PC-3 (cell line): ENCODE measurements at regions not wholly inside any gene's neighbourhood (a gene's known extent, or its start where the extent isn't known, plus 50 kb on each side); places are given as distances from the start of the nearest gene placed in this dataset.
A peak's percentile ranks its signal among the peaks of the same experiment; 100 is the strongest.

Source experiments
- ATAC-seq: fragments of 200-7000 bp; cut with Tn5 transposase; 2 replicates; pipeline ENCODE4 v1.9.1; 2020; ENCODE audit warnings: mild to moderate bottlenecking, moderate library complexity
- BruUV-seq: library from RNA; stranded (reverse); fragments of 400-500 nt; replicated peaks from 2 replicates; lab custom pipeline; 2021; lab: Mats Ljungman, UMichigan
- CTCF ChIA-PET: fragments of 300-600 bp; sonication (Branson Sonifier 250); formaldehyde crosslinking; loops from one replicate; lab custom pipeline; 2022; ENCODE audit warnings: antibody characterized with exemption; lab: Charles Lee
- POLR2A ChIA-PET: fragments of 300-600 bp; sonication (Branson Sonifier 250); formaldehyde crosslinking; loops from one replicate; lab custom pipeline; 2022; ENCODE audit warnings: antibody characterized with exemption; ENCODE audit not compliant: unreplicated experiment; lab: Charles Lee
- DNase-seq: peaks from one replicate; pipeline ENCODE4 v3.0.0-alpha.2; 2015
- H2AFZ ChIP-seq: fragments of 300-600 bp; sonication (generic); 2 replicates; pipeline ENCODE4 v1.6.0; 2016; ENCODE audit warnings: antibody characterized with exemption, low read length
- H3F3A ChIP-seq: fragments of 300-600 bp; sonication (generic); one replicate; pipeline ENCODE4 v1.6.0; 2017; ENCODE audit warnings: antibody characterized with exemption, low read length, control low read depth, mild to moderate bottlenecking; ENCODE audit not compliant: unreplicated experiment
- H3K27ac ChIP-seq: fragments of 300-600 bp; sonication (generic); 2 replicates; pipeline ENCODE4 v1.5.1; 2016; ENCODE audit warnings: mild to moderate bottlenecking, low read length
- H3K27me3 ChIP-seq: fragments of 300-600 bp; sonication (generic); 2 replicates; pipeline ENCODE4 v1.6.1; 2016; ENCODE audit warnings: low read length, mixed read lengths
- H3K36me3 ChIP-seq: fragments of 300-600 bp; sonication (generic); 2 replicates; pipeline ENCODE4 v1.6.1; 2016; ENCODE audit warnings: low read depth, mixed run types, low read length, mixed read lengths
- H3K4me1 ChIP-seq: fragments of 300-600 bp; sonication (generic); 2 replicates; pipeline ENCODE4 v1.5.1; 2016; ENCODE audit warnings: low read length; ENCODE audit not compliant: insufficient read depth
- H3K4me2 ChIP-seq: fragments of 300-600 bp; sonication (generic); 2 replicates; pipeline ENCODE4 v1.6.0; 2016; ENCODE audit warnings: low read length
- H3K4me3 ChIP-seq: fragments of 300-600 bp; sonication (generic); 2 replicates; pipeline ENCODE4 v1.5.1; 2016; ENCODE audit warnings: mild to moderate bottlenecking, low read length, mixed read lengths
- H3K79me2 ChIP-seq: fragments of 300-600 bp; sonication (generic); 2 replicates; pipeline ENCODE4 v1.6.1; 2017; ENCODE audit warnings: low read length, mixed read lengths
- H3K9ac ChIP-seq: fragments of 300-600 bp; sonication (generic); 2 replicates; pipeline ENCODE4 v1.6.0; 2016; ENCODE audit warnings: mild to moderate bottlenecking, low read length
- H3K9me2 ChIP-seq: fragments of 300-600 bp; sonication (generic); replicated peaks from 2 replicates; pipeline ENCODE4 v1.6.1; 2016; ENCODE audit warnings: mixed run types, low read length, mixed read lengths
- H3K9me3 ChIP-seq: fragments of 300-600 bp; sonication (generic); 2 replicates; pipeline ENCODE4 v1.6.1; 2016; ENCODE audit warnings: low read length, mixed read lengths
- H4K20me1 ChIP-seq: fragments of 300-600 bp; sonication (generic); 2 replicates; pipeline ENCODE4 v1.6.1; 2016; ENCODE audit warnings: low read length, mixed read lengths
- EZH2 ChIP-seq: fragments of 300-600 bp; sonication (generic); IDR thresholded peaks from one replicate; pipeline ENCODE4 v1.6.1; 2017; ENCODE audit warnings: antibody characterized with exemption, mild to moderate bottlenecking, low read length; ENCODE audit not compliant: unreplicated experiment
- EZH2phosphoT487 ChIP-seq: fragments of 300-600 bp; sonication (generic); IDR thresholded peaks from 2 replicates; pipeline ENCODE4 v1.6.1; 2018; ENCODE audit warnings: mild to moderate bottlenecking, antibody characterized with exemption, low read length, borderline replicate concordance
- intact Hi-C: fragments of 100-400 bp; cut with micrococcal nuclease; formaldehyde crosslinking; loops from 2 replicates; pipeline ENCODE4 v1.9.0; 2023
- TF ChIP-seq, protein P1 (sequence below): fragments of 300-600 bp; sonication (generic); conservative IDR thresholded peaks from 2 replicates; pipeline ENCODE4 v1.5.1; 2017; ENCODE audit warnings: antibody characterized with exemption, low read depth, mild to moderate bottlenecking, low read length

DNA sequence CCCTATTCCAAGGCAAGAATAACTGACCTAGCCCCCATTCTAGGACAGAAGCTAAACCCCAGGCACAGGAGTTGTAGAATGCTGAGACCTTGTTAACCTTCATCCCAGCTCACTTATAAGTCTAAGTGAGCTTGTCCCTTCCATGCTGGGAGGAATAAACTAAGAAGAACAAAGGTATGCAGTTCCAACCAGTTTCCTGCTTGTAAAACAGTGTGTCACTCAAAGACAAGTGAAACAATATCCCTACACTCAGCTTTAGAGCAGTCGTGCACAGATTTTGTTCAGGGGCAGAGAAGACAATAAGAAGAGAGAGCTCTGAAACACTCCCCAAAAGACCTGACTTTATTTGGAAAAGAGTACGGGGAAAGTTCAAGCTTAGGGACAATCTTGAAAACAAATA is 292.1 kb downstream of the CGGBP1 start:
- no peaks in the 10 kb centered on the region for H3K36me3 ChIP-seq
- intact Hi-C loops, result loop anchor here (2.0 to 10.0 kb wide), 4 partner anchors 18 to 472 kb away; no protein-coding TSS in a partner anchor
- no peaks in the 10 kb centered on the region for H3K9me2 ChIP-seq
- no peaks in the 10 kb centered on the region for H3K79me2 ChIP-seq
- no peaks in the 10 kb centered on the region for H3F3A ChIP-seq
- TF ChIP-seq, protein P1, sequence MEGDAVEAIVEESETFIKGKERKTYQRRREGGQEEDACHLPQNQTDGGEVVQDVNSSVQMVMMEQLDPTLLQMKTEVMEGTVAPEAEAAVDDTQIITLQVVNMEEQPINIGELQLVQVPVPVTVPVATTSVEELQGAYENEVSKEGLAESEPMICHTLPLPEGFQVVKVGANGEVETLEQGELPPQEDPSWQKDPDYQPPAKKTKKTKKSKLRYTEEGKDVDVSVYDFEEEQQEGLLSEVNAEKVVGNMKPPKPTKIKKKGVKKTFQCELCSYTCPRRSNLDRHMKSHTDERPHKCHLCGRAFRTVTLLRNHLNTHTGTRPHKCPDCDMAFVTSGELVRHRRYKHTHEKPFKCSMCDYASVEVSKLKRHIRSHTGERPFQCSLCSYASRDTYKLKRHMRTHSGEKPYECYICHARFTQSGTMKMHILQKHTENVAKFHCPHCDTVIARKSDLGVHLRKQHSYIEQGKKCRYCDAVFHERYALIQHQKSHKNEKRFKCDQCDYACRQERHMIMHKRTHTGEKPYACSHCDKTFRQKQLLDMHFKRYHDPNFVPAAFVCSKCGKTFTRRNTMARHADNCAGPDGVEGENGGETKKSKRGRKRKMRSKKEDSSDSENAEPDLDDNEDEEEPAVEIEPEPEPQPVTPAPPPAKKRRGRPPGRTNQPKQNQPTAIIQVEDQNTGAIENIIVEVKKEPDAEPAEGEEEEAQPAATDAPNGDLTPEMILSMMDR, result no peak
- no peak for TF ChIP-seq EZH2phosphoT487
- no peak for TF ChIP-seq EZH2
- peaks cover 20% of the 10 kb centered on the region for H3K4me1 ChIP-seq
- ATAC-seq (peak; percentile 89), DNase-seq (peak; percentile 67)
- H3K4me3 ChIP-seq, result no peak overlapping the region
- CTCF ChIA-PET, result interaction anchor here (0.6 to 1.0 kb wide), 2 partner anchors 72 to 238 kb away, joined by 3 to 5 read pairs; no protein-coding TSS in a partner anchor
- peak overlapping the region; percentile 20; the same call in 1 of the 2 replicates for H3K4me2 ChIP-seq
- H2AFZ ChIP-seq, result peak overlapping the region; percentile 15; the same call in 1 of the 2 replicates
- no TSS peak for BruUV-seq
- no peak overlapping the region for H3K9ac ChIP-seq
- no peak overlapping the region for H3K27ac ChIP-seq
- H4K20me1 ChIP-seq, result no peaks in the 10 kb centered on the region
- POLR2A ChIA-PET, result no interaction called here
- H3K9me3 ChIP-seq, result no peaks in the 10 kb centered on the region
- H3K27me3 ChIP-seq, result no peaks in the 10 kb centered on the region

DNA sequence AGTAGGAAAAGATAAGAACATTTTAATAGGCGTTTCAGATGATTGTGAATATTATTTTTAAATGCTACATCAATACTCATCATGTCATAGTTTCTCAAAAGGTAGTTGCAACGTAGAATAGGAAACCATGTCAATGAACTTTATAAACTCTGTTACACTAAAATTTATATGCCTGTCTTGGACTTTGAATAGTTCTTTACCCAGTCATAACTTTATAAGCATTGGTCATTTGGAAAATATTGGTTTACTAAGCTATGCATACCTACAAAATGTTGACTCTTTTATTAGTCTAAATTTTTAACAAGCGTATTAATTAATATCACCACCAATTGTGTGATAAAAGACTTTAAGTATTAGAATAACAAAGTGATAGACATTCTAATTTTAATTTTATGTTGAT is 293.5 kb downstream of the CGGBP1 start:
- no peaks in the 10 kb centered on the region for H4K20me1 ChIP-seq
- POLR2A ChIA-PET, result no interaction called here

DNA sequence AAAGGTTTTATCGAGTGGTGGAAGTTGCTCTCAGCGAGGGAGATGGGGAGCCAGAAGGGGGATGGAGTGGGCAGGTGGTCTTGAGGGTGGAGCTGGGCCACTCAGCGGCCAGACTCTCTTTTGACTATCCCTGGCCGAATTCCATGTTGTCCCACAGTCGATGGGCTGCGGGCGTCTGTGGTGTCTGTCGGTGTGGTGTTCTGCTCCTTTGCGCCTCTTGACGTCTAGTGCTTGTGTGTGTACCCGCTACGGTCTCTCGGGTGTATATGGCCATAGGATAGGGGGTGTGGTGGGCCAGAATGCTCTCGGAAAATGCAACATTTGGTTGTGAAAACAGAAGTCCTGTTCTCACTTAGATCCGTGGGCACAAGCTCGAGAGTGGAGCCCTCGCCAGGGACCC is 297.0 kb downstream of the CGGBP1 start:
- Histone ChIP-seq H3K27ac (no peak overlapping the region), H3K4me1 (peaks cover 21% of the 10 kb centered on the region), H3K36me3 (no peaks in the 10 kb centered on the region), H3K9me2 (no peaks in the 10 kb centered on the region), H3K9ac (no peak overlapping the region), H3K9me3 (no peaks in the 10 kb centered on the region), H2AFZ (no peak overlapping the region), H3K27me3 (no peaks in the 10 kb centered on the region), H3K4me3 (no peak overlapping the region), H4K20me1 (no peaks in the 10 kb centered on the region), H3F3A (no peaks in the 10 kb centered on the region), H3K79me2 (no peaks in the 10 kb centered on the region), H3K4me2 (no peak overlapping the region)
- no peak for TF ChIP-seq EZH2phosphoT487
- TF ChIP-seq EZH2, result no peak
- ChIA-PET POLR2A (no interaction called here), CTCF (no interaction called here)
- intact Hi-C loops, result loop anchor here (10.0 kb wide), 2 partner anchors 407 to 467 kb away; no protein-coding TSS in a partner anchor
- ATAC-seq (no peak), DNase-seq (no peak)
- no TSS peak for BruUV-seq

More for the DNA sequence above, 293.5 kb downstream of the CGGBP1 start:
- BruUV-seq, result no TSS peak
- no peak for TF ChIP-seq EZH2
- TF ChIP-seq, protein P1, result no peak
- no peak for TF ChIP-seq EZH2phosphoT487
- no peaks in the 10 kb centered on the region for H3K9me3 ChIP-seq
- no peaks in the 10 kb centered on the region for H3K9me2 ChIP-seq
- peak overlapping the region; percentile 19; the same call in 1 of the 2 replicates for H3K4me2 ChIP-seq
- intact Hi-C loops, result loop anchor here (1.0 to 10.0 kb wide), 4 partner anchors 9 to 470 kb away; no protein-coding TSS in a partner anchor
- H3K36me3 ChIP-seq, result no peaks in the 10 kb centered on the region
- no peak overlapping the region for H3K4me3 ChIP-seq
- H3K4me1 ChIP-seq, result peaks cover 20% of the 10 kb centered on the region
- CTCF ChIA-PET, result no interaction called here
- no peaks in the 10 kb centered on the region for H3K27me3 ChIP-seq
- peak; percentile 59 for ATAC-seq
- H3K9ac ChIP-seq, result no peak overlapping the region
- no peak overlapping the region for H2AFZ ChIP-seq
- H3F3A ChIP-seq, result no peaks in the 10 kb centered on the region
- no peaks in the 10 kb centered on the region for H3K79me2 ChIP-seq
- H3K27ac ChIP-seq, result no peak overlapping the region
- peak; percentile 61 for DNase-seq
